HG03354 (cell line): ENCODE measurements at regions not wholly inside any gene's neighbourhood (a gene's known extent, or its start where the extent isn't known, plus 50 kb on each side); places are given as distances from the start of the nearest gene placed in this dataset.
"Not testable (repeated sequence)": the region's sequence is repeated elsewhere in the genome, so short reads cannot be mapped to it uniquely, and the experiment has no call there.

Experiments used
- ATAC-seq: cut with Tn5 transposase; IDR thresholded peaks from one replicate; pipeline ENCODE4 v1.9.1; 2021; ENCODE audit warnings: mild to moderate bottlenecking; ENCODE audit not compliant: unreplicated experiment, poor library complexity, severe bottlenecking

DNA sequence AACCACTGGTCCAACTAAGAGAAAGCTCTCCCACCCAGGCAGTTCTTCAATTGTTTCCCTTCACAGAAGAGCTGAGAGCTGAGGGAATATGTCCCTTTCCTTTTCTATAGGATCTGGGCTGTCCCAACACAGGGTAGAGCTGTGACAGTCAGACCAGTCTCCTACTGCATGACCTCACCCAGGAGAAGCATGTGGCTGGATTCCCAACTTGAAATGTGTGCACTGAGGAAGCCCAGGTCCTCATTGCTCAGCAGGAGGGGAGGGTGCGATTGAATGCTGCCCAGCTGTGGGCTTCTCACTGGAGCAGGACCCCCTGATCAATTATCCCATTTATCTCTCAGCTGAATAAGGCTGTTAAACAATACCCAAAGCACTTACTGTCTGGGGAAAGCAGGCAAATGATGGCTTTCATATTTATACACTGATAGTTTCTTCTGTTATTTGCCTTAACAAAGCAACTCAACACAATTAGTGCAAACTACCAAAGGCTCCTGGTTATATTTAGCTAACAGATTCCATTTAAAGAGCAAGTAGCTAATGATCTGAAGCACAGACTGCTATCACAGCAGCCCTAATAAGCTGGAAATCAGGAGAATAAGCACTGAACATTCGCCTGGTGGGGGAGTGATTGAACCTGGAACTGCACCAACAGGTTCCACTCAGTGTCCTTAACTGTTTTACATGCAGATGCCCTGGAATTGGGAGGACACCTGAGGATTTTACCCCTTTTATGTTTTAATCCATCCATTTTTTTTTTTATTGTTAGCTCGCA lies 508.8 kb downstream of the CCSER2 start:
- no peak for ATAC-seq

DNA sequence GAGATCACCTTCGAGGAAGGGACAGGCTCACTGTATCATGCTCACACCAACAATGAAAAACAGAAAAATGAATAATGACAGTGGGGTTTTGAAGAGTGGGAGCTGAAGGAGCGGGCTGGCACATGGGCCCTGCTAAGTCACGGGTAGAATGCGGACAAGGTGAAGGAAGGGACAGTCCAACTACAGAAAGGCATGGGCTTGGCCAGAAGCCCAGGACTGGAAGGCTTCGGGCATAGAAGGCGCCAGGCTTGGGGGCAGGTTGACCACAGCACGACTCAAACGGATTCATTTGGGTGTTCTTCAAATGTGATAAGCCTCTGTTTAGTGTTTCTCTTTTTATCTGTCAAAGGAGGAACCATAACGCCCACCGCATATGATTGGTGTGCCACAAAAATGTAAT lies 509.5 kb downstream of the CCSER2 start:
- ATAC-seq, result no peak

- no peak for ATAC-seq
These were observed 510.5 kb downstream of the CCSER2 start for GRCh38 chr10:84838851-84839250.

GRCh38 chr10:84842593-84842992 lies 514.2 kb downstream of the CCSER2 start:
- no peak for ATAC-seq

GRCh38 chr10:84844461-84844860 lies 516.1 kb downstream of the CCSER2 start:
- no peak for ATAC-seq

- ATAC-seq, result peak; percentile 80
These were observed 517.4 kb downstream of the CCSER2 start for GRCh38 chr10:84845628-84846261.

GRCh38 chr10:84846658-84847316 lies 518.4 kb downstream of the CCSER2 start:
- no peak for ATAC-seq

DNA sequence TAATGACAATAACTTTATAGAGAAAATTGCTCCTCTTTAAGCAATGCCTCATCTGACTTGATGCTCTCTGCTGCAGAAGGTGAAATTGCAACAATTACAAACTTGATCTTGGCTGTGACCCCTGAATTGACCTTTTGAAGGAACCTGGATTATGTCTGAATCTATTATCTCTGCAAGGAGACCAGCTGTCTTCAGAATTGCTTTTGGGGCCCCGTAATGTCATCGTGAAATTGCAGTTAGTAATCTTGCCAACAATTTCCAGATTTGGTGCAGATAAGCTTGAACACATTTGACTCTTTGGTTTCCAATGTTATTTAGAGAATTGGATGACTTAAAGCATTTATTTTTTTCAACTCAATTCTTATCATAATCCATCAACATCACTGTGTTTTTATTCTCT lies 520.6 kb downstream of the CCSER2 start:
- no peak for ATAC-seq

GRCh38 chr10:84850826-84851225 lies 522.4 kb downstream of the CCSER2 start:
- ATAC-seq, result no peak

GRCh38 chr10:84854439-84854838 lies 526.0 kb downstream of the CCSER2 start:
- no peak for ATAC-seq

DNA sequence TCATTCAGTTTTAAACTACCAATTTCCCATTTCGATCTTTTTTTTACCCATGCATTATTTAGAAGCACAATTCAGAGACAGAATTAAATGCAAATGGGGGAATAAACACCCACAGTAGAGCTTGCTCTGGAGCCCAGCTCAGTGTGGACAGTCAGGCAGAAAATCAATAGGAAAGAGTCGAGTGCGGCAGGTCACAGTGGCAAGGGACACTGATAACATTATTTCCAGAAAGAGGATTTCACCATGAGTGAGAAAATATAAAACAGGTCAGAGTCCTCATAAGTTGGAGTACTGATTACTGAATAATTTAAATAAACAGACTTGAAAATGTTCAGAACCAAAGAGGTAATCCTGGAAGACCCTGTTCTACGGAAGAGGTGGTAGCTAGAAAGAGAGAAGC lies 532.5 kb downstream of the CCSER2 start:
- ATAC-seq, result no peak

DNA sequence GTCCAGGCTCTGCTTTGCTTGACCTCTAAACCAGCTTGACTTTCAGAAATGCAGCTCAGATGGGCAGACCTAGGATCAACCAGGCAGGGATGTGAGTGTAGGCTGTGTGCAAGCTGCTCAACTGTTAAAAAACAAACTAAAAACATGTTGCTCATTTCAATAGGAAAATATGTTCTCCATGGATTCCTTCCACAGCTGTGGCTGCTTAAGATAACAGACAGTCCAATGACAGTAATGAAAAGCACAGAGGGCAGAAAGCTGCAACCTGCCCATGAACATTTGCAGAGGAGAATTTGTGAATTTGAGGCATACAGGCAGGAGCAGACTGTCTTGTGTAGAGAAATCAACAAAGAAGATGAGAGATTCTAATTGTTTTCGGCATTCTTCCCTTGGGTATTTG lies 534.2 kb downstream of the CCSER2 start:
- no peak for ATAC-seq

DNA sequence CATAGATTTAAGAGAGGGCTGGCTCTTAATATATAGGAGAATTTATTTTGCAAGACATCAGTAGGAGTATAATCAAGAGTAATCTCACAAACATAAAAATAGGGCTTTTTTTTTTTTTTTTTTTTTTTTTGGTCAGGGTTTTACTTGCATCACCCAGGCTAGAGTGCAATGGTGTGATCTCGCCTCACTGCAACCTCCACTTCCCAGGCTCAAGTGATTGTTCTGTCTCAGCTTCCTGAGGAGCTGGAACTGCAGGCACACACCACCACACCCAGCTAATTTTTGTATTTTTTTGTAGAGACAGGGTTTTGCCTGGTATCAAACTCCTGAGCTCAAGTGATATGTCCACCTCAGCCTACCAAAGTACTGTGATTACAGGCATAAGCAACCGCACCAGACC lies 535.3 kb downstream of the CCSER2 start:
- ATAC-seq, result no peak

- ATAC-seq, result no peak
These were observed 548.0 kb downstream of the CCSER2 start for GRCh38 chr10:84876116-84876999.

DNA sequence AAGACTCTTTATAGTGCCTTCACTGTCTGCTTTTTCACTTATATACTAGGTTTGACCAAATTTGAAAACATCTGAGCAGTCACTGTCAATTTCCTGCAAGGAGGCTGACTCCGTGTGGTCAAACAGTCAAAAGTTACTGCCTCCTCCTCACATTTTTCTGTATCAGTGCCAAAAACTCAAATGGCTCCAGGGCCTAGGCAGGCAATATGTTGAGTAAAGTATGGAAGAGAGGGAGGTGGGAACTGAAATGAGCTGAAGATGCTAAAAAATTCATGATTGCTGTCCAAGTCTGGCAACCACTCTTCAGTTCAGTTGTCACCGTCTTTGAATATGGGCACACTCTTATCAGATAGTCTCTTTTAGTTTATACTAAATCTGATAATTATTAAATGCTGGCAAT lies 551.6 kb downstream of the CCSER2 start:
- no peak for ATAC-seq

DNA sequence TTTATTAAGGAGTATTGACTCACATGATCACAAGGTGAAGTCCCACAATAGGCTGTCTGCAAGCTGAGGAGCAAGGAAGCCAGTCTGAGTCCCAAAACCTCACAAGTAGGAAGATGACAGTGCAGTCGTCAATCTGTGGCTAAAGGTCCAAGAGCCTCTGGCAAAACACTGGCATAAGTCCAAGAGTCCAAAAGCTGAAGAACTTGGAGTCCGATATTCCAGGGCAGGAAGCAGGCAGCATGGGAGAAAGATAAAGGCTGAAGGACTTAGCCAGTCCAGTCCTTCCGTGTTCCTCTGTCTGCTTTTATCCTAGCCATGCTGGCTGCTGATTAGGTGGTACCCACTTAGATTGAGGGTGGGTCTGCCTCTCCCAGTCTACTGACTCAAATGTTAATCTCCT lies 553.3 kb downstream of the CCSER2 start:
- not testable (repeated sequence) for ATAC-seq

GRCh38 chr10:84890706-84891105 lies 562.3 kb downstream of the CCSER2 start:
- ATAC-seq, result no peak

- no peak for ATAC-seq
These were observed 563.2 kb downstream of the CCSER2 start for GRCh38 chr10:84891631-84892030.

DNA sequence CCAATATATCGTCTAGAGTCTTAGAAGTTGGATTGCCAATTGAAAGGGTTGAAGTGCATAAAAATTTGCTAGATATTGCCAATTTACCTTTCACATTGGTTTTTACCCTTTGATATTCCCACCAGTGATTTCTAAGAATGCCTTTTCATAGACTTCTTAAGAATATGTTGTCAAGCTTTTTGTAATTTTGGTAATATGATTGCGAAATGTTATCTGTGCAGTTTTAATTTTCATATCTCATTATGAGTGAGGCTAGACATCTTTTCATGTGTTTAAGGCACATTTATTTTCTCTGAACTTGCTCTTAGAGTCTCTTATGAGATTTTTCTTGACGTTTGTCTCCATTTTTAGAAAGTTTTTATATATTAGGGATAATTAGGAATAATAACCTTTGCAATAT lies 567.2 kb downstream of the CCSER2 start:
- no peak for ATAC-seq

- no peak for ATAC-seq
These were observed 568.5 kb downstream of the CCSER2 start for GRCh38 chr10:84896909-84897308.
